Stimulated activated CD4-positive, alpha-beta T cell treated with anti-CD3 and anti-CD28 coated beads, Interleukin-4, amount 100 ng/mL, for 1 hour (primary cell): ENCODE measurements at regions not wholly inside any gene's neighbourhood (a gene's known extent, or its start where the extent isn't known, plus 50 kb on each side); places are given as distances from the start of the nearest gene placed in this dataset.
"Not testable (repeated sequence)": the region's sequence is repeated elsewhere in the genome, so short reads cannot be mapped to it uniquely, and the experiment has no call there.

Experiments
- DNase-seq: peaks from one replicate; pipeline ENCODE4 v3.0.0-alpha.2; 2020

DNA sequence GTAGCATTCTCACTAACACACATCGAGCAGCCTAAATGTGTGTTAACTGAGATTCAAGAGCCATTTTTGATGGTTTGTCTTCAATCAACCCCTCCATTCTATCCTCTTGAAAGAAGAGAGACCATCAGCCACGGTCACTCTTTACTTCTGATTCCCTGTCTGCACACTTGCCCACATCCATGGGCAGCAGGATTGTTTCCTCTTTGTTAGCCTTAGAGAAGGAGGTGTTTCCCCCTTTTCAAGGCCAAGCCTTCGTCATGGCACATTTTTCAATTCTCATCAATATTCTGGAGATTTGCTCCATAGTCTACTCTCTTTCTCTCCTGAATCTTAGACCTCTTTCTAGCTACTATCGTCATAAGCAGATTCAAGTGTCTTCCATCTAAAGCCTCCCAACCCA, 522.4 kb upstream of the NAALADL2 start:
- DNase-seq = no peak

DNA sequence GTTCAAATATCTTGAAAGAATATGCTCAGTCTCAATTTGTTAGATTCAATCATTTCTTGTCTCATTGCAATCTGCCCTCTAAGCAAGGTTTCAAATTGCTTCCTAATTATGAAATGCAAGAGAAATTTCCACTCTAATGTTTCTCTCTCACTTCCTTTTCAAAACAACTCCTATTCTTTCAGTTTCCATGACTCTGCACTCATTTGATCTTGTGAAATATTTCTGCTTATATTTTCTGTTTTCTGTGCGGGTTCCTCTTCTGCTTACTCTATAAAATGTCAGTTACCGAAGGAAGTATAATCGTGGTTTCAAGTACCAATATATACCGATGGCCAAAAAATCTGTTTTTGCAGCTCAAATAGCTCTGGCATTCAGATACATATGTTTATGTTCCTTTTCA, 521.9 kb upstream of the NAALADL2 start:
- no peak for DNase-seq

DNA sequence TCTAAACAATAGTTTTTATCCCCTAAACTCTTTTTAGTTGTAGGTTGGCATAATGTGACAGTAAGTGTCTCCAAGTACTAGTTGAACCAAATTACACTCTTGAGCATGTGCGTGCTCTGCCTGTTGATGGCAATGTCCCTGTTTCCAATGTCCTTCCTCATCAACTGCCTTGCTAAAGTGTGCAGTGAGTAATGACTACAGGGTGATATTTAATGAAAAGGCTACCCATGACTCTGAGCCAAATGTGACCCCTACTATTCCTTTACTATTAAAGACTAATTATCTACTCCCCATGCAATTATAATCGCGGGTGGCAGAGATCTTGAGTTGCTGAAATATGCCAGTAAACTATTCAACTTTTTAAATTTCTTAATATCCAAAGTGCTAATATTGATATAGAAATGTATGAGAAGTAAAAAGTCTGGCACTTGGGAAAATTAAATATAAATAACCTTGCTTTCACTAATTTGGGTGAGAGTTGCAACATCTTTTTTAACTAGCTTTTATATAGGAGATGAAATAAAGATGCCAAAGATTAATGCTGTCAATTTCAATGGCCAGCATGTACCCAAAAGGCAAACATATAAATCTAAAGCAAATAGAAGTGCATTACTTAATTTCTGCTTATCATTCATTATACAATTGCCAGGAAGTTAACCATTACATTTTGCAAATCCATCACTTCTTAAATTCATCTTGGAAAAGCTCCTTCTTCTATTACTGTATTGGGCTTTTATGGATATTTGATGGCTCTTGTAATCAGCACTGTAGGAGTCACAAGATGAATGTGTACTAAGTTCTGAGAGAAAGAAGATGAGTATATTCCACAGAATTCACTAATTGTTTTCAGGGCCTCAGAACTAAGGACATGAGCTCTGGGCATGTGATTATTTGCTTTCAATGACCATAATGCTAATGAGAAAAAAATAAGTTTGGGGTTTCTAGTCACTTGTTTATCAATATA, 518.2 kb upstream of the NAALADL2 start:
- DNase-seq = no peak

DNA sequence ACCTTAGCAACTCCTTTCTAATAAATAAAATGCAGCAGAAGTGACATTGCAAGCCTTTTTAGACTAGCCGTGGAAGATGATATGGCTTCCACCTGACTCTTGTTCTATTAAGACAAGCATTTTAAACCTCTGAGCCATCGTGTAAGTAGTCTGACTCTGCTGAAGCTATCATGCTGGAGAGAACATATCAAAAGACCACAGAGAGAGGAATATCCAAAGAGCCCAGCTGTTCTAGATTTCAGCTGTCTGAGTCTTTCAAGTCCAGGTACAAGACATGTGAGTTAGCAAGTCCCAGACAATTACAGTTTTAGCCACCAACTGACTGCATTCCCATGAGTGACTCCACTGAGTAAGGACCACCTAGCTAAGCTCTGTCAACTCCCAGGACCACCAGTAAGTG, 517.0 kb upstream of the NAALADL2 start:
- no peak for DNase-seq

DNA sequence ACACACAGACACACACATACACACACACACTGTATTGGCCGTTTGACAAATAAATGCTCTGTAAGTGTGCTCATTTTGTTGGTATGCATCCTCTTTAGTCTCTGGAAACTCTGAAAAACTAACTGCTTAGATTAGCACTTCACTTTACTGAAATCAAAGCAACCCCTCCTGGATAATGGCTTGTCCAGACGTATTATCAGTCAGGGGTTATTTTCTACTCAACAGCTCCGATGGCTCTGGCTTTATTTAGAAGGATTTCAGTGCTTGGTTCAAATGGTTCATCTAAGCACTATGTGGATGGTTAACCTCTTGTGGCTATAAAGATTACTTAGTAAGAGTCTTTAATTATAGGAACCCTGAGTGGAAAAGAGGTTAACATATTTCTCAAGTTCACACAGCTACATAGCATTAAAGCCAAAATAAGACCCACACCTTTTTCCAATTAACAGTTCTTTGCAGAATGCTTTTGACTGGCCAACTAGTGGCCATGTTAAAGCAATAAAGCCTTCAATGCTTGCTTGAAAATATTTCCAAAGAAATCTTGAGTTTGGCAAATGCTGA, 516.1 kb upstream of the NAALADL2 start:
- no peak for DNase-seq

DNA sequence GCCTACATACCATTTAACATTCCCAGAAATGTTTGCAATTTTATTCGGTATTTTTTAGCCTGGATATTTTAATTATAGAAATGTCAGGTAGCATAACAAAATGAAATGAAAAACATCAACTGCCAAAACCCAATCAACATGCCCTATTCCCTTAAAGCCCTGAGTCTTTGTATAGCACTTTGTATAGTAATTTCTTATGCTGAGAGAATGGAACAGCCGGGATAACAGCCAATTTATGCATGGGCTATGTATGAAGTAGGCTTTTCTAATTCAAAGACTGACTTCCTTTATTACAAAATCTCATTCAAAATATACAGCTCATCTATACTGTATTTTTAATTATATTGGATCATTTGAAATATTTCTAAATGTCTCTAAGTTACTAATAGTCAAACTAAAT, 513.0 kb upstream of the NAALADL2 start:
- no peak for DNase-seq

DNA sequence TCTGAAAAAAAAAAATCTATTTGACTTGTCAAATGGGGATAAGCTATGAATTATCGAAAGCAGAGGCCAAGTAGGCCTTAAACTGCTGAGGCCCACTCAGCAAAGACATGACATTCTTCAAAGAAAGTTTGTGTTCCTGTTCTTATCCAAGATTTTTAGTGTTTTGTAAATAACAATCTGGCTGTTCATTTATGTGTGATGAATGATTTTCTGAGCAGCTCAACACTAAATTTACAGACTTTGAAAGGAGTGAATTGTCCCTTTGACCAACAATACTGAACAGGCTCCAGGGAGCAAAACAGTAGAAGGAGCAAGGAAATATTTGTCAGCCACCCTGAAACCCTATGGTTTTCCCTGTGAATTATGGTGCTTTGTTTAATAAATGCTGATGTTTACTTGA, 512.6 kb upstream of the NAALADL2 start:
- no peak for DNase-seq

DNA sequence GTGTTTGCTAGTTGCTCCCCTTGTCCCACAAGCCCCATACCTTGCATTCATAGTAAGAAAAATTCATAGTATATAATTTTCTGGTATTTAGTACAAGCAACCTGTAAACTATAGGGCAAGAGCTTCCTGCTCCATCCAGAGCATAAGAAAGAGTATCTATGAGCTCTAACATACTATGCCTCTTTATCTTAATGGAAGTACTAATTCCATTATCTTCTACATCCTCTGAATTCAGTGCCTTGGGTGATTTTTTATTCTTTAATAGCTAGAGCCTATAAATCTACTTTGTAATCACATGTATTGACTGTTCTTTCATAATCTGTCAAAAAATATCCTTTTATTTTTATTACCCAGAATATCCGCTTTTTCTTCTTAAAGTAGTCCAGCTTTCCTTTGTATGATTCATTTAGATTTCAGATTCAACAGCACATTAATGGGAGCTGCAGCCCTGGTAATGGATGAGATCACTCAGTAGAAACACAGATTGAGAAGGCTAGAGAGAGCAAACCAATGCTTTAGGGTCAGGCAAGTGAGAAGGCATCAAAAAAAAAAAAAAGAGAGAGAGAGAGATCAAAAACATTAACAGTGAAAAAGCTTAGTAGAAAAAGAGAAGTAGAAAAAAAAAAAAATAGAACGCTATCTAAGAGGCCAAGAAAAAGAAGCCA, 511.5 kb upstream of the NAALADL2 start:
- no peak for DNase-seq

DNA sequence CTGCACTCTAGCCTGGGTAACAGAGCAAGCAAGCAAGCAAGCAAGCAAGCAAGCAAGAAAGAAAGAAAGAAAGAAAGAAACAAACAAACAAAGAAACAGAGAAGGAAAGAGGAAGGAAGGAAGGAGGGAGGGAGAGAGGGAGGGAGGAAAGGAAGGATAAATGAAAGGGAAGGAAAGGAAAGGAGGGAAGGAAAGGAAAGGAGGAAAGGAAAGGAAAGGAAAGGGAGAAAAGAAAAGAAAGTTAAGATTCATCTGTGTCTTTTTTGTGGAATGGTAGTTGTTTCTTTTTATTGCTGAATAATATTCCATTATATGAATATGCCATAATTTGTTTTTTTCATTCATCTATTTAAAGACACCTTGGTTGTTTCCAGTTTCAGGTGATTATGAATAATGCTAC, 506.9 kb upstream of the NAALADL2 start:
- no peak for DNase-seq

DNA sequence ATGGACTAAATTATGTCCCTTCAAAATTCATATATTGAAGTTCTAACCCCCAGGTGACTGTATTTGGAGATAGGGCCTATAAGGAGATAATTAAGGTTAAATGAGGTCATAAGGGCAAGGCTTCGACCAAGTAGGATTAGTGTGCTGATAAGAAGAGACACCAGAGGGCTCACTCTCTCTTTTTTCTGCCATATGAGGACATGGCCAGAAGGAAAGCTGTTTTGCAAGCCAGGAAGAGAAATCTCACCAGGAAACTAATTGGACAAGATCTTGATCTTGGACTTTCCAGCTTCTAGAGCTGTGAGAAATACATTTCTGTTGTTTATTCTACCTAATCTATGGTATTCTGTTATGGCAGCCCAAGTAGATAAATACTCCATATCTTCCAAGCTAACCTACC, 503.6 kb upstream of the NAALADL2 start:
- no peak for DNase-seq

DNA sequence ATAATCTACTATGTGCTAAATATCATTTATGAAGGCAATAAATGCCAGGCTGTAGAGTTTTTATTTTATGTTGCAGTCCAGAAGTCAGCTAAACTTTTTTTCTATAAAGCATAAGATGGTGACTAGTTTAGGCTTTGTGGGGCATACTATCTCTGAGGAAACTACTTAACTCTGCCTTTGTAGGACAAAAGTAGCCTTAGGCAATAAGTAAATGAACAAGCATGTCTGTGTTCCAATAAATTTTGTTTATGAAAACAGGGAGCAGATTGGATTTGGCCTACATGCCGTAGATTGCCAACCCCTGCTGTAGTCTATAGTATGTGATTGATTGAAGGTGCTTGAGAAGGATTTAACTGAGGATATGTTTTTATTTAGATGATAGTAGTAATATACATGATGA, 502.5 kb upstream of the NAALADL2 start:
- no peak for DNase-seq

DNA sequence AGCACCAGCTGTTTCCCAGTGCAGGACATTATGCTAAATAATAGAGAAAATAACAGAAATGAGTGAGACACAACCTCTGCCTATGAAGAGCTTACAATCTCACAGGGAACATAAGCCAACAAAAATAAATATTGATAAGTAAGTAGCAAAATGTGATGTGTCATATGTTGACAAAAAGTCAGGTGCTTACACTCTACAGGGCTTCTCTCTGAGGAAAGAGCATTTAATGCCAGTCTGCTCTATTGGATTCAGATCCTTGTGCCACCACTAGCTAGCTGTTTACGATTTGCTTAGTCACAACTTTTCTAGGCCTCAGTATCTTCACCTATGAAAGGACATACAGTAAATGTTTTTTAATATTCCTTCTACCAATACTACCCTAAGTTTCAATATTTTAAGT, 500.9 kb upstream of the NAALADL2 start:
- DNase-seq = no peak

DNA sequence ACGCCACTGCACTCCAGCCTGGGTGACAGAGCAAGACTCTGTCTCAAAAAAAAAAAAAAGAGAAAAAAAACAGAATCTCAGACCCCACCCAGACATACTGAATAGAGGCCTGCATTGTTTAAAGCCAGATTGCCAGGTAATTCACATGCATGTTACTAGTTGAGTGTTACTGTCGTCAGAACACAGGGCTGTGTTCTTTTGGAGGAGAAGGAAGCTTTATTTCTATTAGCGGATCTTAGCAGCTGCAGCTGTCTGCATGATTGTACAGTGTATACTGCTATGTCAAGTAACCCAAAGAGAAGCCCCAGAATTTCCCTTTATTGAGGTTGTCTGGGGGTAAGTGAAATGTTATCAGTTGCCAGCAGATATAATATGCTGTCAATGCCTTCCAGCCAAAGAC, 496.6 kb upstream of the NAALADL2 start:
- no peak for DNase-seq

DNA sequence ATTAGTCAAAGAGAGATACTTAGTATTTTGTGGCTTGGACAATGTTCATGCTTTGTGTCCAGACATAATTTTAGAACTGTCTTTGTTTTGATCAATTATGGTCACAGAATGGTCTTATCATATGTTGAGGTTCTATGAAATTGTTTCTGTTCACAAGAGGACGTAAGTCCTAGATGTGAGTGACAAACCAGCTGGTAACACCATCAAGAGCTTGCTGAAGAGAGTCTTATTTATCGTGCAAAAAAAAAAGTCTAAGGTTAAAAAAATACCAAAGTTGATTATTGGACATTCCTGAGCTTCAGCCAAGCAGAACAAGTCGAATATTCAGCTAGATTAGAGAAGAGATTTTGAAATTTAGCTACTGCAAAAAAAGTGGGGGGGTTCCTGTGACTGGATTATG, 495.9 kb upstream of the NAALADL2 start:
- no peak for DNase-seq

DNA sequence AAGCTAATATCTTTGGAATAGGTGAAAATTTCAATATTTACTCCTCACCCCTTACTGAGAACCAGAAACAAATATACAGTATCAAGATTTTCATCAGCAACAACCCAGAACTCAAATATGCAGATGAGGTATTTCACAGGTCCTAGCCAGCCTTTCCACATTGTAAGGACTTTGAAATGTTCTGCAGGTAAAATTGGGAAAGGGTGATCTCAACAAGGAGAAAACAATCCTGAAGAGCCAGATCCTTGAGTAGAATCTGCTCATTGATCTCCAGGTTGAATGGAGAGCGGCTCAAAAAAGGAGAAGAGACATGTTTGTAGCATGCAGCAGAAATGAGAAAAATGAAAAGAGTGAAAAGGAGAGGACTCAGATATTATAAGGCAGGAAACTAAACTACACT, 493.3 kb upstream of the NAALADL2 start:
- DNase-seq = no peak

DNA sequence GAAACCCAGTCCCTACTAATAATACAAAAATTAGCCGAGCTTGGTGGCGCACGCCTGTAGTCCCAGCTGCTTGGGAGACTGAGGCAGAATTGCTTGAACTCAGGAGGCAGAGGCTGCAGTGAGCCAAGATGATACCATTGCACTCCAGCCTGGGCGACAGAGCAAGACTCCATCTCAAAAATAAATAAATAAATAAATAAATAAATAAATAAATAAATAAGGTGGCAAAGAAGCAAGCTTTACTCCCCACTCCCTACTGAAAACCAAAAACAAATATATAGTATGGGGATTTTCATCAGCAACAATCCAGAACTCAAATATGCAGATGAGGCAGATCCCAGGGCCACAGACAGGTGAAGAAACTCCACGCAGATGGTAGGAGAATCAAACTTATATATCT, 492.2 kb upstream of the NAALADL2 start:
- not testable (repeated sequence) for DNase-seq

DNA sequence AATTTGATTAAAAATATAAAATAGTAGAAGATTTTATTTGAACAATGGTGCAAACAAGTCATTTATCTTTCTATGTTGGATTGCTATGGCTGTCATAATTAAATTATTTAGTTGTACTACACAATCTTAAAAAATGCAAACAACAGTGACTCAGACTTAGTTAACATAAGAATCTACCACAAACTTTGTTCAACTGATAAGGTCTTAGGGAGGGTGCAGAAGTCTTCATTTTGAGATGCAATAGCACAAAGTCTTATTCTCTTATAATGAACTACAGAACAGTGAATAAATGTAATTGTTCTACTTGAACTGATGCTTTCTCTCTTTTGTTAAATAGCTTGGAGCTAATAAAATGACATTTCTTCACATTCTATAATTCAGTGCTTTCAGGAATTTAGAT, 482.8 kb upstream of the NAALADL2 start:
- no peak for DNase-seq

DNA sequence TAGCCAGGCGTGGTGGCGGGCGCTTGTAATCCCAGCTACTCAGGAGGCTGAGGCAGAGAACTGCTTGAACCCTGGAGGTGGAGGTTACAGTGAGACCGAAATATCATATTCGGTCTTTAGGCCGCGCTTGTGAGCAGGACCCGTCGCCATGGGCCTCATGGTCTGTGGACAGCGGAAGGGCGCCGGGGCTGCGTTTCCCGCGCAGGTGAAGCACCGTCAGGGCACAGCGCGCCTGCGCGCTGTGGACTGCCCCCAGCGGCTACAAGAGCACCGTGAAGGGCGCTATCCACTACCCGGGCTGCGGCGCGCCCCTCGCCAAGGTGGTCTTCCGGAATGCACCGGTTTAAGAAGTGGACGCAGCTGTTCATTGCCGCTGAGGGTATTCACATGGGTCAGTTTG, 482.0 kb upstream of the NAALADL2 start:
- no peak for DNase-seq

DNA sequence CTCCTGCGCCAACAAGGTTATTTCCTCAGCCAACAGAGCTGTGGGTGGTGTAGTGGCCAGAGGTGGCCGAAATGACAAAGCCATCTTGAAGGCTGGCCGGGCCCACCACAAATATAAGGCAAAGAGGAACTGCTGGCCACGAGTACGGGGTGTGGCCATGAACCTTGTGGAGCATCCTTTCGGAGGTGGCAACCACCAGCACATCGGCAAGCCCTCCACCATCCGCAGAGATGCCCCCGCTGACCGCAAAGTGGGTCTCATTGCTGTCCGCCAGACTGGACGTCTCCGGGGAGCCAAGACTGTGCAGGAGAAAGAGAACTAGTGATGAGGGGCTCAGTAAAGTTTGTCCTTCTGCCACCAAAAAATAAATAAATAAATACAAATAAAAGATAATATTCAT, 481.4 kb upstream of the NAALADL2 start:
- DNase-seq = no peak

DNA sequence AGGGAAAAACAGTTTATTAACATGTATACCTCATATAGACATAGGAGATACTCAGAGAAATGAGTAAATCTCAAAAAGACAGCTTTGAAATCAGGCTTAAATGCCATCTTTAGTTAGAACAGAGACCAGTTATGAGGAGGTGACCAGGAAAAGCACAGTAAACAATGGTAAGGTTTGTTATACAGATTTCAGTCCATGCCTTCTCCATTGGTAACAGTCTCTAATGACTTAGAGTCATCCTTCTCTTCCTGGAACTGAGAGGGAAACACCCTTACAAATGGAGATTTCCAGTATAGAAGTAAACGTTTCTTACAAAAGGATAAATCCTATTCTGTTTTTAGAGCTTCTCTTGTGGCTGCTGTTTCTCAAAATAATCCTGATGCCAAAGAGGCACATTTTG, 476.3 kb upstream of the NAALADL2 start:
- DNase-seq = no peak

DNA sequence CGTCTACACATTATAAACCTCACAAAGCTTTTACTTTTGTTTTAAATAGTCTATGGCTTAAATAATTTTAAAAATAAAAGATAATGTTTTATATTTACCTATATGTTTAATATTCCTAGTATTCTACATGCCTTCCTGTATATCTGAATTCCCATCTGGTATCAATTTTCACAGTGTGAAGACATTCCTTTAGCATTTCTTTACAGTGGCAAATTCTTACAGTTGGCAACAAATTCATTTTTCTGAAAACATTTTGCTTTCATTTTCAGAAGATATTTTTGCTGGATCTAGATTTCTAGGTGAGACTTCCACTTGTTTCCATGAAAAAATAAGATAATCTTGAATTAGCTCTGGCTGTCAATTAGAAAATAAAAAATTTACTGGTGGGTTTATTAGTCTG, 471.4 kb upstream of the NAALADL2 start:
- no peak for DNase-seq

DNA sequence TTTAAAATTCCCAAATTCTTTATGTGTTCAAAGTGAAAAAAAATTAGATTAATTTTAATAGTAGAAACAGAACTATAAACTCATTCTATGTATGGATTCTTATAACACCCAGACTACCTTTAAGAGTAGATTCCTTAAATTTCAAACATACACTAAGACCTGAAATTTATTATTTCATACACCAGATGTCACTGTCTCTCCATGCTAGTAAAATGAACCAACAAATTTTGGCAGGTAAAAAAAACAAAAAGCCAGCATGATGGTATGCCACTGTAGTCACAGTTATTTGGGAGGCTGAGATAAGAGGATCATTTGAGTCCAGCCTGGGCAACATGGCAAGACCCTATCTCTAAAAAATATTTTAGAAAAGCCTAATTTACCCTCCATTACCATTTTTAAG, 461.3 kb upstream of the NAALADL2 start:
- no peak for DNase-seq

DNA sequence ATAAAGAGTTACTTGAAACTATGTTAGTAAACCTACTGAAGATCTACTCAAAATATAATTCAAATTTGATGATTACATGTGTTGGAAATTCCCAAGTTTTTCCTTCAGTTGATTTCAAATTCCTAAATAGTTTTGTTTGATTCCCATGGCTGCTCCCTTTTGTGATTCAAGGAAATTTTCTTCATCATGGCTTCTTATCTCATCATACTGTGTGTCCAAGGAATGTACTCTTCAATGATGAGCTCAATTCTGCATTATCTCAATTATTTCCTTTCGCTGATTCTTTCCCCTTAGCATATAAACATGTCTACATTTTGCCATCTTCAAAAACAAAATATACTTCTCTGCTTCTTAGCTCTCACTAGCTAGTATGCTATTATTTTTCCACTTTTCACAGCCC, 460.4 kb upstream of the NAALADL2 start:
- no peak for DNase-seq

DNA sequence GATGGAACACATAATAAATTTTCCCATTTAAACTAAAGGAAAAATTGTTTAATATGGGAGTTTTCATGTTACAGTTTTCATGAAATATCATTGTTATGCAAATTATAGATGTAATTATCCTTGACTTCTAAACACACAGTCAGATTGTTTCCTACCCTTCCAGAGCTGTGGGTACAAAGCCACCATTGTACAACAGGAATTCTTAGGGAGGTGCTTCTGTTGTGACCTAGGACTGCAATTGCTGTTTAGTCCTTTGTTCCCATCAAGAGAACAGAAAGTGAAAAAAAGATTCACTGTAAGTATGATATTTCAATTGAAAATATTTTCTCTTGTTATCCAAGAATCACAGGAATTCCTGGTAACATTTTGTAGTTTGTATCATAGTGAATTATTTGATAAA, 455.3 kb upstream of the NAALADL2 start:
- no peak for DNase-seq
